WERI-Rb-1 (cell line): ENCODE measurements at regions not wholly inside any gene's neighbourhood (a gene's known extent, or its start where the extent isn't known, plus 50 kb on each side); places are given as distances from the start of the nearest gene placed in this dataset.
"Not testable (repeated sequence)": the region's sequence is repeated elsewhere in the genome, so short reads cannot be mapped to it uniquely, and the experiment has no call there.

ENCODE experiments used
- DNase-seq: peaks from one replicate; pipeline ENCODE4 v3.0.0-alpha.2; 2020
- H3K27ac ChIP-seq: fragments of 250-450 bp; sonication (Bioruptor Pico); 2 replicates; pipeline ENCODE4 v1.5.1; 2020; ENCODE audit warnings: mild to moderate bottlenecking, moderate library complexity
- H3K27me3 ChIP-seq: fragments of 250-450 bp; sonication (Bioruptor Pico); 2 replicates; pipeline ENCODE4 v1.5.1; 2021; ENCODE audit warnings: mild to moderate bottlenecking, low read depth, moderate library complexity; ENCODE audit not compliant: insufficient read depth, severe bottlenecking
- H3K36me3 ChIP-seq: fragments of 250-450 bp; sonication (Bioruptor Pico); 2 replicates; pipeline ENCODE4 v1.5.1; 2020; ENCODE audit warnings: mild to moderate bottlenecking, moderate library complexity
- H3K4me3 ChIP-seq: 2 replicates; pipeline ENCODE4 v1.5.1; 2011; ENCODE audit warnings: low read depth, mild to moderate bottlenecking, control low read depth, low read length
- H3K9me3 ChIP-seq: fragments of 250-450 bp; sonication (Bioruptor Pico); 2 replicates; pipeline ENCODE4 v1.5.1; 2021; ENCODE audit warnings: mild to moderate bottlenecking, moderate library complexity; ENCODE audit not compliant: severe bottlenecking
- CTCF ChIP-seq: IDR thresholded peaks from 2 replicates; pipeline ENCODE4 v1.5.1; 2011; ENCODE audit warnings: low read depth, mild to moderate bottlenecking, control low read depth, inconsistent platforms, low read length

- DNase-seq, result no peak
- Histone ChIP-seq H3K9me3 (peaks cover 3% of the 10 kb centered on the region), H3K36me3 (no peaks in the 10 kb centered on the region), H3K27ac (no peak overlapping the region), H3K4me3 (no peak overlapping the region), H3K27me3 (no peaks in the 10 kb centered on the region)
- TF ChIP-seq CTCF, result no peak
Measured at GRCh38 chr15:47908486-47908885, 191.2 kb downstream of the SEMA6D start.

- DNase-seq, result no peak
- Histone ChIP-seq H3K27me3 (no peaks in the 10 kb centered on the region), H3K27ac (no peak overlapping the region), H3K4me3 (no peak overlapping the region), H3K9me3 (no peaks in the 10 kb centered on the region), H3K36me3 (no peaks in the 10 kb centered on the region)
- no peak for TF ChIP-seq CTCF
Measured at GRCh38 chr15:47908950-47909670, 191.8 kb downstream of the SEMA6D start.

GRCh38 chr15:47912910-47913309, 195.6 kb downstream of the SEMA6D start:
- H3K4me3 ChIP-seq, H3K36me3 ChIP-seq, H3K9me3 ChIP-seq, H3K27ac ChIP-seq, H3K27me3 ChIP-seq: not testable (repeated sequence)
- peak; percentile 21 for DNase-seq
- TF ChIP-seq CTCF, result peak; percentile 58

- Histone ChIP-seq H3K4me3 (no peak overlapping the region), H3K9me3 (no peaks in the 10 kb centered on the region), H3K36me3 (no peaks in the 10 kb centered on the region), H3K27ac (no peak overlapping the region), H3K27me3 (no peaks in the 10 kb centered on the region)
- TF ChIP-seq CTCF, result no peak
- DNase-seq, result no peak
Measured at GRCh38 chr15:47917881-47918280, 200.6 kb downstream of the SEMA6D start.

GRCh38 chr15:47918877-47919276, 201.6 kb downstream of the SEMA6D start:
- TF ChIP-seq CTCF, result no peak
- H3K4me3 ChIP-seq, result no peak overlapping the region
- H3K27me3 ChIP-seq, result no peaks in the 10 kb centered on the region
- H3K27ac ChIP-seq, result no peak overlapping the region
- H3K36me3 ChIP-seq, result no peaks in the 10 kb centered on the region
- DNase-seq, result no peak
- no peaks in the 10 kb centered on the region for H3K9me3 ChIP-seq

- DNase-seq, result no peak
- TF ChIP-seq CTCF, result no peak
- H3K27ac ChIP-seq, result no peak overlapping the region
Measured at GRCh38 chr15:47924381-47924780, 196.4 kb upstream of the SLC24A5 start.

More at GRCh38 chr15:47924381-47924780, 196.4 kb upstream of the SLC24A5 start:
- Histone ChIP-seq H3K27me3 (no peaks in the 10 kb centered on the region), H3K4me3 (no peak overlapping the region), H3K36me3 (no peaks in the 10 kb centered on the region), H3K9me3 (no peaks in the 10 kb centered on the region)
